Trophoblast cell (in vitro differentiated cells and primary cell): ENCODE measurements at regions not wholly inside any gene's neighbourhood (a gene's known extent, or its start where the extent isn't known, plus 50 kb on each side); places are given as distances from the start of the nearest gene placed in this dataset.

Source experiments
- DNase-seq, 2 donors: peaks; one replicate each; pipeline ENCODE4 v3.0.0-alpha.2; 2016
- H2AFZ ChIP-seq: 2 replicates; pipeline ENCODE4 v1.6.1; 2013; ENCODE audit warnings: low read length, moderate library complexity, mild to moderate bottlenecking; ENCODE audit not compliant: insufficient read depth, poor library complexity
- H2AK5ac ChIP-seq: 2 replicates; pipeline ENCODE4 v1.6.1; 2013; ENCODE audit warnings: mild to moderate bottlenecking, low read length
- H2BK120ac ChIP-seq: 2 replicates; pipeline ENCODE4 v1.6.1; 2013; ENCODE audit warnings: low read length, mild to moderate bottlenecking, moderate library complexity; ENCODE audit not compliant: insufficient read depth, poor library complexity
- H2BK12ac ChIP-seq: 2 replicates; pipeline ENCODE4 v1.6.1; 2013; ENCODE audit warnings: mild to moderate bottlenecking, low read length, moderate library complexity
- H2BK5ac ChIP-seq: 2 replicates; pipeline ENCODE4 v1.6.1; 2013; ENCODE audit warnings: low read length, low read depth, moderate library complexity, mild to moderate bottlenecking; ENCODE audit not compliant: poor library complexity
- H3K14ac ChIP-seq: 2 replicates; pipeline ENCODE4 v1.6.1; 2013; ENCODE audit warnings: mild to moderate bottlenecking, low read length
- H3K18ac ChIP-seq: 2 replicates; pipeline ENCODE4 v1.6.1; 2013; ENCODE audit warnings: mild to moderate bottlenecking, low read length
- H3K23ac ChIP-seq: 2 replicates; pipeline ENCODE4 v1.6.1; 2013; ENCODE audit warnings: low read length
- H3K27ac ChIP-seq: 2 replicates; pipeline ENCODE4 v1.5.1; 2013; ENCODE audit warnings: low read depth, mild to moderate bottlenecking, inconsistent platforms, low read length, moderate library complexity
- H3K27me3 ChIP-seq: 2 replicates; pipeline ENCODE4 v1.6.1; 2013; ENCODE audit warnings: inconsistent platforms, mild to moderate bottlenecking, low read length, moderate library complexity; ENCODE audit not compliant: insufficient read depth
- H3K36me3 ChIP-seq, 2 experiments: 1 replicate in 1 of 2; 2 replicates in 1 of 2; pipeline ENCODE4 v1.6.1; 2013; ENCODE audit warnings: low read length in 2 of 2, mild to moderate bottlenecking in 2 of 2, moderate library complexity in 1 of 2; ENCODE audit not compliant: insufficient read depth in 2 of 2, control insufficient read depth in 1 of 2
- H3K4ac ChIP-seq: 2 replicates; pipeline ENCODE4 v1.6.1; 2013; ENCODE audit warnings: low read depth, mild to moderate bottlenecking, low read length, moderate library complexity
- H3K4me1 ChIP-seq, 2 experiments: 1 replicate in 1 of 2; 2 replicates in 1 of 2; pipeline ENCODE4 v1.6.1; 2013; ENCODE audit warnings: low read length in 2 of 2, mild to moderate bottlenecking in 2 of 2, moderate library complexity in 1 of 2; ENCODE audit not compliant: insufficient read depth in 2 of 2, control insufficient read depth in 1 of 2
- H3K4me2 ChIP-seq: 2 replicates; pipeline ENCODE4 v1.6.1; 2013; ENCODE audit warnings: inconsistent platforms, mild to moderate bottlenecking, low read length, moderate library complexity
- H3K4me3 ChIP-seq: 2 replicates; pipeline ENCODE4 v1.5.1; 2013; ENCODE audit warnings: mild to moderate bottlenecking, low read depth, low read length, inconsistent platforms
- H3K79me1 ChIP-seq: one replicate; pipeline ENCODE4 v1.6.1; 2013; ENCODE audit warnings: low read length
- H3K79me2 ChIP-seq: 2 replicates; pipeline ENCODE4 v1.6.1; 2013; ENCODE audit warnings: low read length, mild to moderate bottlenecking; ENCODE audit not compliant: control insufficient read depth, insufficient read depth, poor library complexity
- H3K9ac ChIP-seq: 2 replicates; pipeline ENCODE4 v1.6.1; 2013; ENCODE audit warnings: mild to moderate bottlenecking, low read length
- H3K9me3 ChIP-seq: 2 replicates; pipeline ENCODE4 v1.6.1; 2013; ENCODE audit warnings: low read depth, mild to moderate bottlenecking, control low read depth, inconsistent platforms, low read length; ENCODE audit not compliant: insufficient read depth
- H4K12ac ChIP-seq: 2 replicates; pipeline ENCODE4 v1.6.1; 2013; ENCODE audit warnings: low read depth, mild to moderate bottlenecking, low read length, moderate library complexity
- H4K8ac ChIP-seq: 2 replicates; pipeline ENCODE4 v1.6.1; 2013; ENCODE audit warnings: low read depth, mild to moderate bottlenecking, low read length, moderate library complexity
- H4K91ac ChIP-seq: one replicate; pipeline ENCODE4 v1.6.1; 2013; ENCODE audit warnings: low read depth, mild to moderate bottlenecking, low read length, moderate library complexity
- WGBS: extraction: QIAGEN DNeasy Blood & Tissue Kit; methylation state at CpG from one replicate; pipeline ENCODE4 v1.1.7; 2013; ENCODE audit warnings: missing lambda C conversion rate; ENCODE audit not compliant: insufficient read length, insufficient coverage; ENCODE audit errors: extremely low coverage; 5-methylcytosine and 5-hydroxymethylcytosine counted together

- Histone ChIP-seq H3K9me3 (no peaks in the 10 kb centered on the region), H4K8ac (no peak overlapping the region), H3K9ac (no peak overlapping the region), H2AFZ (no peak overlapping the region), H3K79me1 (no peaks in the 10 kb centered on the region), H3K14ac (no peak overlapping the region), H4K91ac (no peak overlapping the region), H2BK120ac (no peak overlapping the region), H3K27ac (no peak overlapping the region), H3K36me3 (no peaks in the 10 kb centered on the region), H3K4me3 (no peak overlapping the region), H2BK5ac (no peak overlapping the region), H4K12ac (no peak overlapping the region), H3K23ac (no peak overlapping the region), H3K4ac (no peak overlapping the region), H2BK12ac (no peak overlapping the region), H3K4me1 (no peaks in the 10 kb centered on the region), H2AK5ac (no peak overlapping the region), H3K79me2 (no peaks in the 10 kb centered on the region), H3K18ac (no peak overlapping the region), H3K4me2 (no peak overlapping the region), H3K27me3 (no peaks in the 10 kb centered on the region)
- no peak for DNase-seq
- WGBS: no CpG with 5 or more reads among the region's 4 CpGs
Measured at GRCh38 chr16:59260892-59261291, 526.8 kb upstream of the GOT2 start.

- Histone ChIP-seq H3K9ac (no peak overlapping the region), H3K79me1 (no peaks in the 10 kb centered on the region), H3K9me3 (no peaks in the 10 kb centered on the region), H4K8ac (no peak overlapping the region), H2BK120ac (no peak overlapping the region), H4K91ac (no peak overlapping the region), H3K23ac (no peak overlapping the region), H3K4me1 (no peaks in the 10 kb centered on the region), H3K14ac (no peak overlapping the region), H2AFZ (no peak overlapping the region), H4K12ac (no peak overlapping the region), H3K4me2 (no peak overlapping the region), H3K36me3 (no peaks in the 10 kb centered on the region), H3K27ac (no peak overlapping the region), H2BK5ac (no peak overlapping the region), H3K27me3 (no peaks in the 10 kb centered on the region), H3K18ac (no peak overlapping the region), H3K79me2 (no peaks in the 10 kb centered on the region), H2BK12ac (no peak overlapping the region), H3K4ac (no peak overlapping the region), H2AK5ac (no peak overlapping the region), H3K4me3 (no peak overlapping the region)
- DNase-seq: peak in 1 of 2 donors; percentile 7
Measured at GRCh38 chr16:59259950-59260319, 525.8 kb upstream of the GOT2 start.

GRCh38 chr16:59259074-59259949 lies 525.2 kb upstream of the GOT2 start:
- H3K79me2 ChIP-seq: no peaks in the 10 kb centered on the region
- H3K4me3 ChIP-seq: no peak overlapping the region
- H2BK5ac ChIP-seq: no peak overlapping the region
- H4K8ac ChIP-seq: no peak overlapping the region
- no peak overlapping the region for H4K12ac ChIP-seq
- no peaks in the 10 kb centered on the region for H3K79me1 ChIP-seq
- no peaks in the 10 kb centered on the region for H3K36me3 ChIP-seq
- H2AFZ ChIP-seq: no peak overlapping the region
- H2BK12ac ChIP-seq: no peak overlapping the region
- H3K4me2 ChIP-seq: no peak overlapping the region
- H4K91ac ChIP-seq: no peak overlapping the region
- WGBS: no CpG with 5 or more reads among the region's 18 CpGs
- no peak overlapping the region for H3K14ac ChIP-seq
- H3K4me1 ChIP-seq: no peaks in the 10 kb centered on the region
- no peaks in the 10 kb centered on the region for H3K27me3 ChIP-seq
- H3K23ac ChIP-seq: no peak overlapping the region
- no peak overlapping the region for H3K9ac ChIP-seq
- no peak overlapping the region for H2BK120ac ChIP-seq
- DNase-seq: peak in 1 of 2 donors; percentile 1
- H3K18ac ChIP-seq: no peak overlapping the region
- H3K9me3 ChIP-seq: no peaks in the 10 kb centered on the region
- no peak overlapping the region for H2AK5ac ChIP-seq
- H3K27ac ChIP-seq: no peak overlapping the region
- H3K4ac ChIP-seq: no peak overlapping the region

GRCh38 chr16:59252317-59252716 lies 518.2 kb upstream of the GOT2 start:
- Histone ChIP-seq H3K79me1 (no peaks in the 10 kb centered on the region), H3K4me2 (no peak overlapping the region), H3K4ac (no peak overlapping the region), H3K4me1 (no peaks in the 10 kb centered on the region), H3K14ac (no peak overlapping the region), H3K18ac (no peak overlapping the region), H3K79me2 (no peaks in the 10 kb centered on the region), H2BK12ac (no peak overlapping the region), H4K91ac (no peak overlapping the region), H3K4me3 (no peak overlapping the region), H2AFZ (no peak overlapping the region), H3K9me3 (no peaks in the 10 kb centered on the region), H4K12ac (no peak overlapping the region), H3K27ac (no peak overlapping the region), H3K9ac (no peak overlapping the region), H3K23ac (no peak overlapping the region), H2BK120ac (no peak overlapping the region), H3K36me3 (no peaks in the 10 kb centered on the region), H2AK5ac (no peak overlapping the region), H3K27me3 (no peaks in the 10 kb centered on the region), H2BK5ac (no peak overlapping the region), H4K8ac (no peak overlapping the region)
- WGBS: no CpG with 5 or more reads among the region's 3 CpGs
- DNase-seq: no peak
